SJSA1 (cell line): ENCODE measurements at regions not wholly inside any gene's neighbourhood (a gene's known extent, or its start where the extent isn't known, plus 50 kb on each side); places are given as distances from the start of the nearest gene placed in this dataset.
"Not testable (repeated sequence)": the region's sequence is repeated elsewhere in the genome, so short reads cannot be mapped to it uniquely, and the experiment has no call there.

Experiments used
- DNase-seq, 2 experiments: peaks; one replicate each; pipeline ENCODE4 v3.0.0-alpha.2; 2015 to 2020; ENCODE audit warnings: low spot score in 2 of 2, low read depth in 1 of 2
- H3K27ac ChIP-seq: fragments of 250-450 bp; sonication (Bioruptor Pico); 2 replicates; pipeline ENCODE4 v1.5.1; 2020; ENCODE audit warnings: mild to moderate bottlenecking, moderate library complexity
- H3K27me3 ChIP-seq: fragments of 250-450 bp; sonication (Bioruptor Pico); replicated peaks from 2 replicates; pipeline ENCODE4 v1.5.1; 2020; ENCODE audit warnings: mild to moderate bottlenecking, moderate library complexity
- H3K36me3 ChIP-seq: fragments of 250-450 bp; sonication (Bioruptor Pico); 2 replicates; pipeline ENCODE4 v1.5.1; 2020; ENCODE audit warnings: mild to moderate bottlenecking
- H3K4me1 ChIP-seq: fragments of 250-450 bp; sonication (Bioruptor Pico); replicated peaks from 2 replicates; pipeline ENCODE4 v1.6.1; 2021; ENCODE audit warnings: mild to moderate bottlenecking
- H3K4me3 ChIP-seq: fragments of 250-450 bp; sonication (Bioruptor Pico); 2 replicates; pipeline ENCODE4 v1.5.1; 2020; ENCODE audit warnings: mild to moderate bottlenecking
- H3K9me3 ChIP-seq: fragments of 250-450 bp; sonication (Bioruptor Pico); replicated peaks from 2 replicates; pipeline ENCODE4 v1.5.1; 2020; ENCODE audit warnings: mild to moderate bottlenecking

GRCh38 chr19:13712767-13713201 lies 51.5 kb upstream of the MRI1 start:
- Histone ChIP-seq H3K27me3 (peaks cover 23% of the 10 kb centered on the region), H3K4me1 (no peaks in the 10 kb centered on the region), H3K9me3 (peaks cover 5% of the 10 kb centered on the region; the same call in 1 of the 2 replicates), H3K36me3 (no peaks in the 10 kb centered on the region), H3K4me3 (no peak overlapping the region), H3K27ac (no peak overlapping the region)
- DNase-seq, result no peak

- no peak overlapping the region for H3K4me3 ChIP-seq
- H3K4me1 ChIP-seq, result no peaks in the 10 kb centered on the region
- no peaks in the 10 kb centered on the region for H3K36me3 ChIP-seq
- DNase-seq, result no peak
- peaks cover 25% of the 10 kb centered on the region for H3K27me3 ChIP-seq
- no peaks in the 10 kb centered on the region for H3K9me3 ChIP-seq
- no peak overlapping the region for H3K27ac ChIP-seq
These were observed 56.4 kb upstream of the MRI1 start for GRCh38 chr19:13707915-13708314.

- no peak overlapping the region for H3K27ac ChIP-seq
- H3K27me3 ChIP-seq, result peaks cover 24% of the 10 kb centered on the region
- H3K9me3 ChIP-seq, result no peaks in the 10 kb centered on the region
- H3K4me1 ChIP-seq, result no peaks in the 10 kb centered on the region
- H3K4me3 ChIP-seq, result no peak overlapping the region
- DNase-seq, result no peak
- no peaks in the 10 kb centered on the region for H3K36me3 ChIP-seq
These were observed 58.3 kb upstream of the MRI1 start for GRCh38 chr19:13705928-13706447.

- Histone ChIP-seq H3K27me3 (peaks cover 28% of the 10 kb centered on the region), H3K4me1 (no peaks in the 10 kb centered on the region), H3K4me3 (no peak overlapping the region), H3K27ac (no peak overlapping the region), H3K36me3 (no peaks in the 10 kb centered on the region), H3K9me3 (no peaks in the 10 kb centered on the region)
- DNase-seq, result no peak
These were observed 59.1 kb upstream of the MRI1 start for GRCh38 chr19:13705201-13705600.

GRCh38 chr19:13701624-13702023 lies 62.7 kb upstream of the MRI1 start:
- H3K4me1 ChIP-seq, result no peaks in the 10 kb centered on the region
- no peak for DNase-seq

GRCh38 chr19:13700621-13701020 lies 63.7 kb upstream of the MRI1 start:
- DNase-seq, result no peak
- Histone ChIP-seq H3K9me3 (no peaks in the 10 kb centered on the region), H3K27ac (no peak overlapping the region), H3K27me3 (peaks cover 25% of the 10 kb centered on the region), H3K36me3 (no peaks in the 10 kb centered on the region), H3K4me1 (no peaks in the 10 kb centered on the region), H3K4me3 (no peak overlapping the region)

More at GRCh38 chr19:13701624-13702023, 62.7 kb upstream of the MRI1 start:
- no peaks in the 10 kb centered on the region for H3K9me3 ChIP-seq
- no peaks in the 10 kb centered on the region for H3K36me3 ChIP-seq
- H3K27ac ChIP-seq, result no peak overlapping the region
- no peak overlapping the region for H3K4me3 ChIP-seq
- peaks cover 25% of the 10 kb centered on the region for H3K27me3 ChIP-seq

GRCh38 chr19:13699786-13700185 lies 64.5 kb upstream of the MRI1 start:
- H3K27ac ChIP-seq, result no peak overlapping the region
- no peaks in the 10 kb centered on the region for H3K9me3 ChIP-seq
- no peaks in the 10 kb centered on the region for H3K36me3 ChIP-seq
- no peaks in the 10 kb centered on the region for H3K4me1 ChIP-seq
- no peak for DNase-seq
- no peak overlapping the region for H3K4me3 ChIP-seq
- peaks cover 28% of the 10 kb centered on the region for H3K27me3 ChIP-seq

GRCh38 chr19:13696839-13697238 lies 67.5 kb upstream of the MRI1 start:
- no peaks in the 10 kb centered on the region for H3K4me1 ChIP-seq
- no peak overlapping the region for H3K4me3 ChIP-seq
- no peaks in the 10 kb centered on the region for H3K9me3 ChIP-seq
- no peak overlapping the region for H3K27ac ChIP-seq
- H3K36me3 ChIP-seq, result no peaks in the 10 kb centered on the region
- H3K27me3 ChIP-seq, result peaks cover 32% of the 10 kb centered on the region
- DNase-seq, result no peak

- Histone ChIP-seq H3K4me1 (no peaks in the 10 kb centered on the region), H3K36me3 (no peaks in the 10 kb centered on the region), H3K27ac (no peak overlapping the region), H3K4me3 (no peak overlapping the region), H3K9me3 (no peaks in the 10 kb centered on the region), H3K27me3 (peaks cover 9% of the 10 kb centered on the region; the same call in 1 of the 2 replicates)
- no peak for DNase-seq
These were observed 70.4 kb upstream of the MRI1 start for GRCh38 chr19:13693889-13694288.

- no peaks in the 10 kb centered on the region for H3K36me3 ChIP-seq
These were observed 72.5 kb upstream of the MRI1 start for GRCh38 chr19:13691569-13692435.

GRCh38 chr19:13689085-13689484 lies 75.2 kb upstream of the MRI1 start:
- Histone ChIP-seq H3K27ac (no peak overlapping the region), H3K9me3 (no peaks in the 10 kb centered on the region), H3K36me3 (no peaks in the 10 kb centered on the region), H3K4me3 (no peak overlapping the region), H3K27me3 (peaks cover 8% of the 10 kb centered on the region), H3K4me1 (no peaks in the 10 kb centered on the region)
- no peak for DNase-seq

More at GRCh38 chr19:13691569-13692435, 72.5 kb upstream of the MRI1 start:
- no peak overlapping the region for H3K27ac ChIP-seq
- H3K9me3 ChIP-seq, result no peaks in the 10 kb centered on the region
- no peak for DNase-seq
- H3K4me3 ChIP-seq, result no peak overlapping the region
- 0 out of 2 replicates have a peak, but pooled peaks cover 7% of the 10 kb centered on the region for H3K27me3 ChIP-seq
- no peaks in the 10 kb centered on the region for H3K4me1 ChIP-seq

- no peak for DNase-seq
- H3K4me3 ChIP-seq, result no peak overlapping the region
- no peaks in the 10 kb centered on the region for H3K36me3 ChIP-seq
- H3K27ac ChIP-seq, result no peak overlapping the region
- no peaks in the 10 kb centered on the region for H3K9me3 ChIP-seq
- no peaks in the 10 kb centered on the region for H3K4me1 ChIP-seq
- H3K27me3 ChIP-seq, result peaks cover 8% of the 10 kb centered on the region
These were observed 80.3 kb upstream of the MRI1 start for GRCh38 chr19:13684021-13684420.

- H3K9me3 ChIP-seq, result no peaks in the 10 kb centered on the region
- H3K27me3 ChIP-seq, result peaks cover 8% of the 10 kb centered on the region
- DNase-seq, result no peak
- no peak overlapping the region for H3K27ac ChIP-seq
- no peaks in the 10 kb centered on the region for H3K4me1 ChIP-seq
- no peak overlapping the region for H3K4me3 ChIP-seq
- H3K36me3 ChIP-seq, result no peaks in the 10 kb centered on the region
These were observed 82.8 kb upstream of the MRI1 start for GRCh38 chr19:13681509-13681908.

GRCh38 chr19:13680708-13681360 lies 83.5 kb upstream of the MRI1 start:
- not testable (repeated sequence) for H3K4me1 ChIP-seq, H3K36me3 ChIP-seq, DNase-seq, H3K4me3 ChIP-seq, H3K27ac ChIP-seq, H3K27me3 ChIP-seq, H3K9me3 ChIP-seq
